ENCODE measurements at regions not wholly inside any gene's neighbourhood (a gene's known extent, or its start where the extent isn't known, plus 50 kb on each side); places are given as distances from the start of the nearest gene placed in this dataset.
A peak's percentile ranks its signal among the peaks of the same experiment; 100 is the strongest.

GRCh38 chr10:91335147-91335546, 75.0 kb upstream of the HECTD2 start:
- DNase-seq, result no peak

GRCh38 chr10:91339729-91340128, 70.4 kb upstream of the HECTD2 start:
- no peak for DNase-seq

- DNase-seq, result peak; percentile 7
Measured at GRCh38 chr10:91340613-91341362, 69.4 kb upstream of the HECTD2 start.

GRCh38 chr10:91341686-91342085, 68.5 kb upstream of the HECTD2 start:
- DNase-seq, result no peak

GRCh38 chr10:91343010-91343409, 67.1 kb upstream of the HECTD2 start:
- no peak for DNase-seq

GRCh38 chr10:91344117-91344856, 65.9 kb upstream of the HECTD2 start:
- no peak for DNase-seq

- no peak for DNase-seq
Measured at GRCh38 chr10:91345716-91346115, 64.4 kb upstream of the HECTD2 start.

- no peak for DNase-seq
Measured at GRCh38 chr10:91347529-91347928, 62.6 kb upstream of the HECTD2 start.

- no peak for DNase-seq
Measured at GRCh38 chr10:91349381-91349780, 60.8 kb upstream of the HECTD2 start.

GRCh38 chr10:91350651-91351081, 59.5 kb upstream of the HECTD2 start:
- no peak for DNase-seq

- DNase-seq, result no peak
Measured at GRCh38 chr10:91352760-91353159, 57.4 kb upstream of the HECTD2 start.

GRCh38 chr10:91354166-91355075, 55.7 kb upstream of the HECTD2 start:
- no peak for DNase-seq

- DNase-seq, result no peak
Measured at GRCh38 chr10:91355998-91356397, 54.1 kb upstream of the HECTD2 start.

GRCh38 chr10:91357497-91357896, 52.6 kb upstream of the HECTD2 start:
- DNase-seq, result no peak

Data from NCI-H2081 treated with DMSO at 0.1 percent for 48 hours (cell line).